G401 (cell line): ENCODE measurements at regions not wholly inside any gene's neighbourhood (a gene's known extent, or its start where the extent isn't known, plus 50 kb on each side); places are given as distances from the start of the nearest gene placed in this dataset.

Experiments
- DNase-seq: peaks from one replicate; pipeline ENCODE4 v3.0.0-alpha.2; 2015; ENCODE audit warnings: low spot score
- in situ Hi-C: cut with HindIII; loops from 2 replicates; pipeline ENCODE4 v1.10.0; 2016; ENCODE audit warnings: low sequenced_read_pairs, mixed read lengths

- DNase-seq = no peak
- in situ Hi-C loops = no loop called here
These were observed 340.4 kb downstream of the TENT4A start for GRCh38 chr5:7053528-7054209.

GRCh38 chr5:7066471-7067235, 329.3 kb upstream of the ADCY2 start:
- in situ Hi-C loops = no loop called here
- no peak for DNase-seq

GRCh38 chr5:7068156-7068555, 327.8 kb upstream of the ADCY2 start:
- no peak for DNase-seq
- in situ Hi-C loops = no loop called here

- DNase-seq = no peak
- in situ Hi-C loops = no loop called here
These were observed 327.0 kb upstream of the ADCY2 start for GRCh38 chr5:7068899-7069298.

GRCh38 chr5:7072188-7072587, 323.8 kb upstream of the ADCY2 start:
- in situ Hi-C loops = no loop called here
- DNase-seq = no peak

GRCh38 chr5:7073666-7074065, 322.3 kb upstream of the ADCY2 start:
- DNase-seq = no peak
- in situ Hi-C loops = no loop called here

- in situ Hi-C loops = no loop called here
- no peak for DNase-seq
These were observed 321.8 kb upstream of the ADCY2 start for GRCh38 chr5:7074176-7074575.

- in situ Hi-C loops = no loop called here
- no peak for DNase-seq
These were observed 320.5 kb upstream of the ADCY2 start for GRCh38 chr5:7075470-7075869.

GRCh38 chr5:7078101-7078500, 317.8 kb upstream of the ADCY2 start:
- no peak for DNase-seq
- in situ Hi-C loops = no loop called here

GRCh38 chr5:7078901-7079300, 317.0 kb upstream of the ADCY2 start:
- DNase-seq = no peak

GRCh38 chr5:7080501-7080900, 315.4 kb upstream of the ADCY2 start:
- no peak for DNase-seq
- in situ Hi-C loops = no loop called here

More at GRCh38 chr5:7078901-7079300, 317.0 kb upstream of the ADCY2 start:
- in situ Hi-C loops = no loop called here

GRCh38 chr5:7087719-7088297, 308.1 kb upstream of the ADCY2 start:
- DNase-seq = no peak
- in situ Hi-C loops = no loop called here

GRCh38 chr5:7088849-7089248, 307.1 kb upstream of the ADCY2 start:
- in situ Hi-C loops = no loop called here
- no peak for DNase-seq

GRCh38 chr5:7094626-7095025, 301.3 kb upstream of the ADCY2 start:
- in situ Hi-C loops = no loop called here
- DNase-seq = no peak

GRCh38 chr5:7096294-7096693, 299.6 kb upstream of the ADCY2 start:
- in situ Hi-C loops = no loop called here
- no peak for DNase-seq

- in situ Hi-C loops = no loop called here
These were observed 290.6 kb upstream of the ADCY2 start for GRCh38 chr5:7105358-7105757.

GRCh38 chr5:7117961-7118360, 278.0 kb upstream of the ADCY2 start:
- DNase-seq = no peak
- in situ Hi-C loops = no loop called here

More at GRCh38 chr5:7105358-7105757, 290.6 kb upstream of the ADCY2 start:
- DNase-seq = no peak

GRCh38 chr5:7131680-7132079, 264.3 kb upstream of the ADCY2 start:
- DNase-seq = no peak
- in situ Hi-C loops = no loop called here

- in situ Hi-C loops = no loop called here
These were observed 249.1 kb upstream of the ADCY2 start for GRCh38 chr5:7146886-7147285.

GRCh38 chr5:7157083-7157482, 238.9 kb upstream of the ADCY2 start:
- in situ Hi-C loops = no loop called here
- DNase-seq = no peak

More at GRCh38 chr5:7146886-7147285, 249.1 kb upstream of the ADCY2 start:
- DNase-seq = no peak
